ENCODE measurements at regions not wholly inside any gene's neighbourhood (a gene's known extent, or its start where the extent isn't known, plus 50 kb on each side); places are given as distances from the start of the nearest gene placed in this dataset.
"Not testable (repeated sequence)": the region's sequence is repeated elsewhere in the genome, so short reads cannot be mapped to it uniquely, and the experiment has no call there.

DNA sequence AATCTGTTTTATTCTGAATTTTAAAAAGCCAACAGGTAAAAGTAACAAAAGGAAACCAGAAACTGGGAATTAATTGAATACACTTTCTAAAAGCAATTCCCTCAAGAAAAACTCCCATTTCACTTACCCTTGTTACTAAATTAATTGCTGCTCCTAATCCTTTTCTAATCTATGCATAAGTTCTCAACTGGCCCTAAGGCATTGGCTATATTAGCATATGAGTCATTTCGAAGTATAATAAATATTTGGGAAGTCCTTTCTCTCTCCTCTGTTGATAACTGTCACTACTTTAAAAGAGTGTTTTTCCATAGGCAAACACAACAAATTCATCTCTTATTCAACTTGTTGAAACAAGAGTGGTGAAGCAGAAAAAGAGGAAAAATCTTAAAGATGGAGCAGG lies 486.5 kb upstream of the HTR2C start:
- DNase-seq (ENCODE audit: low read depth in 4 of 4, low spot score in 3 of 4) = no peak

DNA sequence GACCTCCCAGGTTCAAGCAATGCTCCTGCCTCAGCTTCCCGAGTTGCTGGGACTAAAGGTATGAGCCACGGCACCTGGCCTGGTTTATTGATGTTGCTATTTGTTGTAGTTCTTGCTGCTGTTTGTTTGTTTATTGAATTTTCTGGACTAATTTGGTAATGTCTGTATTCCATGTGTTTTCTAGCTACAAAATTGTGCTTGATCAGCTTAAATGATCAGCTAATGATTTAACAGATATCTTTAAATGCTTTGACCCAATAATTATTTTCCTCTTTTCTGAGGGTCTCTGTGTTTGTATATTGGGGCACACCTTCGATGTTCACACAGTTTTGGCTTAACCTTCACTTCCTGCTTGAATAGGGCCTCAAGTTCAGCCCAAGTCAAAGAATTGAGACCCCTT lies 488.1 kb upstream of the HTR2C start:
- DNase-seq (ENCODE audit: low read depth in 4 of 4, low spot score in 3 of 4) = no peak

DNA sequence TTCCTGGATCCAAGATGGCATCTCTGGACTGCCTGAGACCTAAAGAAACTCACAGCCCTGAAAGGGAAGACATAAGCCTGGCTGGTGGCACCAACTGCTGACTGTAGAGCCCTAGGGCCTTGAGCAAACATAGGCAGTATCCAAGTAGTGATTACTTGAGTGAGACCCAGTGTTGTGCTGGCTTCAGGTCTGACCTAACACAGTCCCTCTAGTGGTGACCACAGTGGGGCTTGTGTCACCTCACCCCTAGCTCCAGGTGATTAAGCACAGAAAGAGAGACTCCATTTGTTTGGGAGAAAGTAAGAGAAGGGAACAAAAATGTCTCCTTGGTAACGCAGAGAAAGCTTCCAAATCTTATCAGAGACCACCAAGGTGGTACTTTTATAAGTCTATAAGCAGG lies 496.3 kb upstream of the HTR2C start:
- DNase-seq (ENCODE audit: low read depth in 4 of 4, low spot score in 3 of 4) = no peak

DNA sequence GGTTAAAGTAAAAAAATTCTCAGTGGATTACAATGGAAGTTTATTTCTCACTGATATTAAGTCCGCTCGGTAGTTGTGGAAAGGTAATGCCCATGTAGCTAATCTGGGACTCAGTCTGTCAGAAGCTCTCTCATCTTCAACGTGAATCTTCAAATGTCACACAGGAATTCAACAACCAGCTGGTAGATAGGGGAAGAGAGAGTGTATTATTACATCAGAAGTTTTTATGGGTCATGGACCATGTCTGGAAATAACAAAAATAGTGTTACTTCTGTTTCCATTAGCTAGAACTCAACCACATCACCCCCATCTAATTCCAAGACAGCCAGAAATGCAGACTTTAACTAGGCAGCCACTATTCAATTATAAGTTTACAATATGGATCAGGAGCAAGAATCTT lies 506.1 kb upstream of the HTR2C start:
- DNase-seq (ENCODE audit: low read depth in 4 of 4, low spot score in 3 of 4) = no peak

DNA sequence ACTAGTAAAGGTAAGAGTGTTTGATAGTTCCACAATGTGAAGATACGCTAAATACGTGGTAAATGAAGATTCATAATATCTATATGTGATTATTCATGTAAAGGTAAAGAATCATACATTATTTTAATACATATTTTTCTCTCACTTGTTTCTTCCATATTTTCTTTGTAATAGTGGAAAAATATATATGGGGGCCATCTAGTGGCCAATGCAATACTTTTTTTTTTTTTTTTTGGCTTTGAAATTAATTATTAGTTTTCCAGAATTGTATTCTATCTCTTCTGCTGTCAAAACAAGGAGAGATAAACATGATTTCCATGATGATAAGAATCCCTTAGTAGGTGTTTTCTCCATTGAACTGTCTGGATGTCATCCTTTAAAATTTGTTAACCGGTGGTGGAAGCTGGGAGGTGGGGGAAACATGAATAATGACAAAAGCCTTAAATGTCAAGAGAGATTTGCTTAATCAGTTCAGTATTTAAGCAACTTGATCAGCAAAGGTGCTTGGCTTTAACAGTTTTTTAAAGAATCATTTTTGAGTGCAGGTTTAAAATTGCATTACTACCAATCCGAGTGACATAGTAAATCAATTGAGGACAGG lies 508.7 kb upstream of the HTR2C start:
- no peak for DNase-seq (ENCODE audit: low read depth in 4 of 4, low spot score in 3 of 4)

DNA sequence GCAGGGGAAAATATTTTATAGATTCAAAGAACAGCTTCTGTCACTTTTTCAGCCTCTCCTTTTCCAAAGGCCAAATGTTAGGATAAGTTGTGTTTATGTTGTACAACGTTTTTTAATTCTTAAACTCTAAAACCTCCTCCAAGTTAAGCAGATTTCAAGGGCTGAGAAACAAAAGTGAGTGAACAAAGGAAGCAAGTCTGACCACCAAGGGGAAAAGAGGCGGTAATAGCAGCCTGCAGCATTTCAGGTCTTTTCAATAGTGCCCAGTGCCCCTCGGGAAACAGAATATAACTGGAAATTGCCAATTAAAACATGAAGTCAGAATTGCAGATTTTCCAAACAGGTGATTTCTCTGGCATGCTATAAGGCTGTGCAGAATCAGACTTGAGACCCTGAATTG lies 510.0 kb upstream of the HTR2C start:
- DNase-seq (ENCODE audit: low read depth in 4 of 4, low spot score in 3 of 4) = no peak

DNA sequence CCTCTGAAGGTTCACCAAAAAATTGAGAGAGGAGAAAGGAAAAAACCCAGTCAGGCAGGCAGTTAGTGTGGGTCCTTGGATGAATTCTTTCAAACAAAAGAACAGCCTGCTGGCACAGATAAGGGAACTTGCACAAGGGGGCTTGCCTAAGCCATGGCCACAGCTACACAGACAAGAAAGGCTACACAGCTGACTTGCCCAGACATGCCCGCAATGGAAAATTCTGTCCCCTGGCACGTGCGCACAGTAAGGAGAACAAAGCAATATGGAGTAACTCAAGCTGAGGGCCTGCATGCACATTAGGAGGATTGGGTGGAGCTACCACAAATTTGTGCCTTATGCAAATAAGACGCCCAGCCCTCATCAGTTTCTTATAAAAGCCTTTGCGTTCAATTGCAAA lies 512.5 kb upstream of the HTR2C start:
- DNase-seq (ENCODE audit: low read depth in 4 of 4, low spot score in 3 of 4) = no peak

DNA sequence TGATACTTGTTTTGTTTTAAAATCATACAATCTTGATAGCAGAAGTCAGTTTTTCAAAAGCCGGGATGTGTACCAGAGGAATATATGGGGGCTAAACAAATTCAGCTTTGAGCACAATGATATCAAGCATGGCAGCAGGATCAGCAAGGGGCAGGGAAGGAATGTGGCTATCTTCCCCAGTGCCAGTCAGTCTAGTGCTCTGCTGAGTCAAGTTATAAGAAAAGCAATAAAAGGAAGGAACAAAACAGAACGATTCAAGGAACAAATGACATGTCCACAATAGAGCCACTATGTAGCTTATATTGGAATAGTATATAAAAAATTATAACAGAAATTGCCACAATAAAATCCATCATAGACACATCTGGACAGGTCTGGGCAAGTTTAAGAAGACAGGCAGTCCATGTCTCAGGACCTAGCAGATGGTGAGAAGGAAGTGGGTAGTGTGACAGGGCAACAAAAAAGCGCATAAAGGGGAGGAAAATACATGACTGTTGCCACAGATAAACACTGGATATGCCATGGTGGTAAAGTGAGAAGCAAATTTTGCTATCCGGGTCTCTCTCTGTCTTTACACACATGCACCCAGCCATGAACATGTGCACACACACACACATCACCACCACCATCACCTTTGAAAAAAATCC lies 518.2 kb upstream of the HTR2C start:
- DNase-seq (ENCODE audit: low read depth in 4 of 4, low spot score in 3 of 4) = no peak

DNA sequence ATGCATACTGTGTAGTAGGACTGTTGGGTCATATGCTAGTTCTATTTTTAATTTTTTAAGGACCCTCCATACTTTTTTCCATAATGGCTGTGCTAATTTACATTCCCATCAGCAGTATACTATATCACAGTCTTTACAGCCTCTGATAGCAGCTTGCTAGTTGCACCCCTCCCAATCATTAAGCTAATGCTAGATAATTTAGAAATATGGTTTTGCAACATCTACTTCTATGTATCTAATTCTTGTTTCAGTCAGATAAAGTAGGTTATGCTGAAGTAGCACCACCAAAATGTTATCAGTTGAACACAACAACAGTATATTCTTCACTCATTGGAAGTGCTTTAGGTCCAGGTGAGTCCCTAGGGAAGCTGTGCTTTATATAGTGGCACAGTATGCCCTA lies 522.7 kb upstream of the HTR2C start:
- no peak for DNase-seq (ENCODE audit: low read depth in 4 of 4, low spot score in 3 of 4)

DNA sequence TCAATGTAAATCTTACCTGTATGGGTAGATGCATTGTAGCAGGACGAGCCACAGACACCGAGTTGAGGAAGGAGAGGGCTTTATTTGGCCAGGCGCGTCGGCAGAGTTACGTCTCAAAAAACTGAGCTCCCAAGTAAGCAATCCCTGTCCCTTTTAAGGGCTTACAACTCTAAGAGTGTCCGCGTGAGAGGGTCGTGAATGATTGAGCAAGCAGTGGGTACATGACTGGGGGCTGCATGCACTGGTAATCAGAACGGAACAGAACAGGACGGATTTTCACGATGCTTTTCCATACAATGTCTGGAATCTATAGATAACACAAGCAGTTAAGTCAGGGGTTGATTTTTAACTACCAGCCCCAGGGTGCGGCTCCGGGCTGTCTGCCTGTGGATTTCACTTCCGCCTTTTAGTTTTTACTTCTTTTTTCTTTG lies 524.9 kb upstream of the HTR2C start:
- DNase-seq (ENCODE audit: low read depth in 4 of 4, low spot score in 3 of 4) = no peak

DNA sequence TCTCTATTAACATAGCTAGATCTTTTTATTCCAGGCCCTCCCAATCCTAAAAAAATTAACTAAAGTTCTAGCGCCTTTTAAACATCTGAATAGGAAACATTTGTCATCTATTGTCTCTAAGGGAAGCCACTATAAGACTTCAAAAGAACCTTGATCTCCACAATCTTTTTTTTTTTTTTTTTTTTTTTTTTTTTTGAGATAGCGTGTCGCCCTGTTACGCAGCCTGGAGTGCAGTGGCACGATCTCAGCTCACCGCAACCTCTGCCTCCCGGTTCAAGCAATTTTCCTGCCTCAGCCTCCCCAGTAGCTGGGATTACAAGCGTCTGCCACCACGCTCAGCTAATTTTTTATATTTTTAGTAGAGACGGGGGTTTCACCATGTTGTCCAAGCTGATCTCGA lies 526.5 kb upstream of the HTR2C start:
- not testable (repeated sequence) for DNase-seq (ENCODE audit: low read depth in 4 of 4, low spot score in 3 of 4)

DNA sequence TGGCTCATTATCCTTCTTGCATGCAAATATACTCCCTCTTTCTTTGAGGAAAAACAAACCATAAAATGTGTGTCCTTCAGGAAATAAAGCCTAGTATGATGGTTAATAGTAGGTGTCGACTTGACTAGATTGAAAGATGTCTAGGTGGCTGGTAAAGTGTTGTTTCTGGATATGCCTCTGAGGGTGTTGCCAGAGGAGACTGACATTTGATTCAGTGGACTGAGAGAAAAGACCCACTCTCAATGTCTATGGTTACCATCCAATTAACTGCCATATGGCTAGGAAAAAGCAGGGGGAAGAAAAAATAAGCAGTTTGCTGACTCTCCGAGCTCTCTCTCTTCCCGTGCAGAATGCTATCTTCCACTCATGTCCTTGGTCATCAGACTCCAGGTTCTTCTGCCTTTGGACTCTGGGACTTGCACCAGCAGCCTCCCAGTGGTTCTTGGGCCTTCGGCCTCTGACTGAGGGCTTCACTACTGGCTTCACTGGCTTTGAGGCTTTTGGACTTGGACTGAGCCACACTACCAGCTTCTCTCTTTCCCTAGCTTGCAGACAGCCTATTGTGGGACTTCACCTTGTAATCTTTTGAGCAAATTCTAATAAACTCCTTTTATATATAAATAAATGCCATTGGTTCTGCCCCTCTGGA lies 532.1 kb upstream of the HTR2C start:
- no peak for DNase-seq (ENCODE audit: low read depth in 4 of 4, low spot score in 3 of 4)

DNA sequence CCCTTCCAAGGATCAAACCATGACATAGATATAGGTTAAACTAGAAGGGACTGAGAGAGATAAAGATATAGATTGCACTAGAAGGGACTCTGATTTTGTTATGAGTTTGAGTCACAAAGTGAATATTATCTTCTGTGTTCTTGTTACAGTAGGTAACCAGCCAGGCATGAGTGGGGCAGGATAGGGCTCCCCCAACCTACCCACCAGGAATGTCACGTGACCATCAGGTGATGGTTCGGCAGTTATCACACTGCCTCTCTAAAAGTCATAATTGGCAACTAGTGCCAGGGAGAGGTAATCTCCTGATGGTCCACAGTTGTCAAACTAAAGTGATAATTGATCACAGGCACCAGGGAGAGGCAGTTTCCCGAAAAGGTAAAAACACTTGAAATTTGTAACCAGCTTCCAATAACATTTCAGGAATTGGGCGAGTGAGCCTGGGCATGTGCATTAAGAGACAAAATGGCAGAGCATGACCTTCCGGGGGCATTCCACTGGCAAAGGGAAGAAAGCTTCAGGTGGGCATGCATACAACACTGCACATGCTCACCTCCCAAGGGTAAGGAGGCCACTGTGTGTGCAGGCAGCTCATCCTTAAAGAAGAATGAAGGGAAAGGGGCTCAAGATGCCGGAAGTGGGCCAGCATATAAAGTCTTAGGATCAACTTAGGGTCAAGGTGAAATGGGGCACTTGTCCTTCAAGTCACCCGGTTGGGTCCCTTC lies 533.6 kb upstream of the HTR2C start:
- no peak for DNase-seq (ENCODE audit: low read depth in 4 of 4, low spot score in 3 of 4)

DNA sequence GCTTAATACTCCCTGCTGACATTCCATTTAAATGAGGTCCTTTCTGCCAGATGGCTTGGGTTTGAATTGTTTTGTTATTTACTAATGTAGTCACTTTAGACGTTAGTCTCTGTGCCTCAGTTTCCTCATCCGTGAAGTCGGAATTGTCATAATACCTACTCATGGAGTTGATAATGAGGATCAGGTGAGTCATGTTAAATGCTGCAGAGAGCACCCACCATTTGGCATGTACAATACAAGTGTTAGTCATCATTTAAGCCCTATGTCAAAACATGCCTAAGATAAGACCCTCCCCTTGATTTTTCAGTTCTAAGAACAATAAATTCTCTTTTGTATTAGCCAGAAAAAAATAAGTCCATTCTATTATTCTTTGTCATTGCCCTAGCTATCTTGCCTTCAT lies 534.8 kb upstream of the HTR2C start:
- DNase-seq (ENCODE audit: low read depth in 4 of 4, low spot score in 3 of 4) = no peak

DNA sequence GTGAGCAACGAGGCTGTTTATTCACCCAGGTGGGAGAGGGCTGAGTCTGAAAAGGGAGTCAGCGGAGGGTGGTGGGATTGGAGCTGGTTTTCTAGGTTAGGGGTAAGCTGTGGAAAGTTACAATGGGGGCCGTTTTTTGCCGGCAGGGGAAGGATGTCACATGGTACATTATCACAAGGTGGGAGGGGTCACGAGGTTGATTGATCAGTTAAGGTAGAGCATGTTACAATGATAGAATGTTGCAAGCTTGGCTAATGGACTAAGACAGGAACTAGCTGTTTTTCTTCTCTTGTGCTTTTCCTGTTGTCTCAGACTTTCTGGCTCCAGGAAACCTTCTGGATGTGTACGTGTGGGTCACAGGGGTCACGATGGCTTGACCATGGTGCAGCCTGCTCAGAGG lies 536.3 kb upstream of the HTR2C start:
- no peak for DNase-seq (ENCODE audit: low read depth in 4 of 4, low spot score in 3 of 4)

DNA sequence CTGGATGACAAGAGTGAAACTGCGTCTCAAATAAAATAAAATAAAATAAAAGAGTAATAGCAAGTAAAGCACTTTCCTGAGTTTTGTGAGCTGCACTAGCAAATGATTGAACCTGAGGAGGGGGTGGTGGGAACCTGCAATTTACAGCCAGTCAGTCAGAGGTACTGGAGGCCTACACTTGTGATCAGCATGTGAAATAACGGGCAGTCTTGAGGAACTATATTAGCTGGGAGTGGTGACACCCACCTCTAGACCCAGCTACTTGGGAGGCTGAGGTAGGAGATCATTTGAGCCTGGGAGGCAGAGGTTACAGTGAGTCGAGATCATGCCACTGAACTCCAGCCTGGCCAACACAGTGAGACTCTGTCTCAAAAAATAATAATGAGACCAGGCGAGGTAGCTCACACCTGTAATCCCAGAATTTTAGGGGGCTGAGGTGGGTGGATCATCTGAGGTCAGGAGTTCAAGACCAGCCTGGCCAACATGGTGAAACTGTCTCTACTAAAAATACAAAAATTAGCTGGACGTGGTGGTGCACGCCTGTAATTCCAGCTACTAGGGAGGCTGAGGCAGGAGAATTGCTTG lies 537.1 kb upstream of the HTR2C start:
- DNase-seq (ENCODE audit: low read depth in 4 of 4, low spot score in 3 of 4) = no peak

DNA sequence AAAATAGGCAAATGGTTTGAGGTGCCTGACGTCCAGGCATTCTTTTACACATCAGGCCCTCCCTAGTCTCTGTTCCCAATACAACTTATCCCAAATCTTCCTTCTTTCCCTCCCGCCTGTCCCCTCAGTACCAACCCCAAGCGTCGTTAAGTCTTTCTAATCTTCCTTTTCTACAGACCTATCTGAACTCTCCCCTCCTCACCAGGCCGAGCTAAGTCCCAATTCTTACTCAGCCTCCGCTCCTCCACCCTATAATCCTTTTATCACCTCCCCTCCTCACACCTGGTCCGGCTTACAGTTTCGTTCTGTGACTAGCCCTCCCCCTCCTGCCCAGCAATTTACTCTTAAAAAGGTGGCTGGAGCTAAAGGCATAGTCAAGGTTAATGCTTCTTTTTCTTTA lies 542.4 kb upstream of the HTR2C start:
- DNase-seq (ENCODE audit: low read depth in 4 of 4, low spot score in 3 of 4) = not testable (repeated sequence)

DNA sequence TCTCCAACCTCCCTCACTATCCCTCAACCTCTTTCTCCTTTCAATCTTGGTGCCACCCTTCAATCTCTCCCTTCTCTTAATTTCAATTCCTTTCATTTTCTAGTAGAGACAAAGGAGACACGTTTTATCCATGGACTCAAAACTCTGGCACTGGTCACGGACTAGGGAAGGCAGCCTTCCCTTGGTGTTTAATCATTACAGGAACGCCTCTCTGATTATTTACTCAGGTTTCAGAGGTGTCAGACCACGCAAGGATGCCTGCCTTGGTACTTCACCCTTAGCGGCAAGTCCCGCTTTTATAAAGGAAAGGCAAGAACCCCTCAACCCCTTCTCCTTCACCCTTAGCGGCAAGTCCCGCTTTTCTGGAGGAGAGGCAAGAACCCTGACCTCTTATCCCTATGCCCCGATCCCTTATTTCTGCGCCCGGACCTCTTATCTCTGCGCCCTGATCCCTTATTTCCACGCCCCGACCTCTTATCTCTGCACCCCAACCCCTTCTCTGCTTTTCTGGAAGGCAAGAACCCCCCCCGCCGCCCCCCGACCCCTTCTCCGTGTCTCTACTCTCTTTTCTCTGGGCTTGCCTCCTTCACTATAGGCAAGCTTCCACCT lies 543.1 kb upstream of the HTR2C start:
- not testable (repeated sequence) for DNase-seq (ENCODE audit: low read depth in 4 of 4, low spot score in 3 of 4)

DNA sequence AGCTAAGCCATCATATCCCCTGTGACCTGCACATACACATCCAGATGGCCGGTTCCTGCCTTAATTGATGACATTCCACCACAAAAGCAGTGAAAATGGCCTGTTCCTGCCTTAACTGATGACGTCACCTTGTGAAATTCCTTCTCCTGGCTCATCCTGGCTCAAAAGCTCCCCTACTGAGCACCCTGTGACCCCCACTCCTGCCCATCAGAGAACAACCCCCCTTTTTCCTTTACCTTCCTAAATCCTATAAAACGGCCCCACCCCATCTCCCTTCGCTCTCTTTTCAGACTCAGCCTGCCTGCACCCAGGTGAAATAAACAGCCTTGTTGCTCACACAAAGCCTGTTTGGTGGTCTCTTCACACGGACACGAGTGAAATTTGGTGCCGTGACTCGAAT lies 543.8 kb upstream of the HTR2C start:
- DNase-seq (ENCODE audit: low read depth in 4 of 4, low spot score in 3 of 4) = not testable (repeated sequence)

DNA sequence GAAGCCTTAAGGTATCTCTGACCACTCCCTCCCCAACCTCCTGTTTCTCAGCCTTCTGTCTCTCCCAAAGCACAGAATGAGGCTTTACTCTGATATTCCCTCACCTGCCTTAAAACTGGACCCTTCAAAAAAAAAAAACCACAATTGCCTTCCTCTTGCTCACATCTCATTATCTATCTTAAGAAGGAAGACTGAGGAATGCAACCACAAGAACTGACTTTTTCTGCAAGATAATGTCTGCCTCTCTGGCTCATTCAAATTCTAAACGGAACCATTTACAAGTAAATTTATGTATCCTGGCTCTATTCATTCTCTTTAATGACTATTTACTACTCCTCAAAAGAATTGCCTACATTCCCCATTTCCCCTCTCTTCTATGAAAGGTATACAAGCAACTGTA lies 545.5 kb upstream of the HTR2C start:
- no peak for DNase-seq (ENCODE audit: low read depth in 4 of 4, low spot score in 3 of 4)

DNA sequence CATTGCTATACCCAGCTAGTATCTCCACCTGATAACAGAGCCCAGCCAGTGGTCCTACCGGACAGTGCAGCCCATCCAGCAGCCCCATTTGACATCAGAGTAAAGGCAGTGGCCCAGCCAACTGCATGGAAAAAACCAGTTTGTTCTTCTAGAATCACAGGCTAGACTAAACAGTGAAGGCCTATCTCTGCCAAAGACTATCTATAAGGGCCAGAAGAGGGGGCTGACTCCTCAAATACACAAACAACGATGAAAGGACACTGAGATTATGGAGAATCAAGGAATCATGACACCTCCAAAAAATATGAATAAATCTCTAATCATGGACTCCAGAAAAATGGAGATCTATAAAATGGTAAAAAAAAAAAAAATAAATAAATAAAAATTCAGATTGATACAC lies 546.4 kb upstream of the HTR2C start:
- DNase-seq (ENCODE audit: low read depth in 4 of 4, low spot score in 3 of 4) = no peak

Measured in left renal pelvis (tissue), 4 donors.